Amygdala (tissue), 56 donors: ENCODE measurements at regions not wholly inside any gene's neighbourhood (a gene's known extent, or its start where the extent isn't known, plus 50 kb on each side); places are given as distances from the start of the nearest gene placed in this dataset.
"Not testable (repeated sequence)": the region's sequence is repeated elsewhere in the genome, so short reads cannot be mapped to it uniquely, and the experiment has no call there.

Experiments
- DNase-seq, 56 donors: peaks; one replicate each; lab custom pipeline; 2025; lab: John Stamatoyannopoulos, UW

DNA sequence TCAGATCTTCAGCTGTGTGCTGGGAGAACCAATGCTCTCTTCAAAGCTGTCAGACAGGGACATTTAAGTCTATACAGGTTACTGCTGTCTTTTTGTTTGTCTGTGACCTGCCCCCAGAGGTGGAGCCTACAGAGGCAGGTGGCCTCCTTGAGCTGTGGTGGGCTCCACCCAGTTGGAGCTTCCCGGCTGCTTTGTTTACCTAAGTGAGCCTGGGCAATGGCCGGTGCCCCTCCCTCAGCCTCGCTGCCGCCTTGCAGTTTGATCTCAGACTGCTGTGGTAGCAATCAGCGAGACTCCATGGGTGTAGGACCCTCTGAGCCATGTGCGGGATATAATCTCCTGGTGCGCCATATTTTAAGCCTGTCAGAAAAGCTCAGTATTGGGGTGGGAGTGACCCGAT lies 745.8 kb upstream of the POU3F2 start:
- not testable (repeated sequence) for DNase-seq

DNA sequence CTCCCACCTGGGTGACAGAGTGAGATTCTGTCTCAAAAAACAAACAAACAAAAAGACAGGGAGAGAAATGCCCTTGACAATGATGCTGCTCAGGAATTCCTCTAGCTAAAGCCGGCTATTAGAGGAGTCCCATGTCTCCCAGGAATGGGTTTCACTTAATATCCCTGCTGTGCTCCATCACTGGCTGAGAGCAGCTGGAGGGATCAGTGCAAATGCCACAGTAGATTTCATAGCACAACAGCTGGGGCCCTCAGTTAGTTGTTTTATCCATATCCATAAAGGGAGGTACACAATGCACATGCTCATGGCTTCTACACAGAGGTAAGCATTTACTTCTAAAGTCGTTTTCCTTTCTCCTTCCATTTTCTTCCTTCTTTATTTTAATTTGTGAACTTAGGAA lies 742.0 kb upstream of the POU3F2 start:
- DNase-seq: no peak

DNA sequence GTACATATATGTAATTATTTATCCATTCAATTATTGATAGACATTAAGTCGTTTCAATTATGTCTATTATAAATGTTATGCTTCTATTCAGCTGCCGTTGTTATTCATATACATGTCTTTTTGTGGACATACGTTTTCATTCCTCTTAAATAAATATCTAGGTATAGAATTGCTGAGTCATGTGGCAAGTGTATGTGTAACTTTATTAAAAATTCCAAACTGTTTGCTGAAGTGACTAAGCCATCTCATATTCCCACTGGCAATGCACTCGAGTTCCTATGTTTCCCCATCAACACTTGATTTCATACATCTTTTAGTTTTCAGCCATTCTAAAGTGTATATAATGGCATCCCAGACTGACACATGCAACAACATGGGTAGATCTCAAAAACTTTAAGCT lies 739.7 kb upstream of the POU3F2 start:
- DNase-seq: no peak

DNA sequence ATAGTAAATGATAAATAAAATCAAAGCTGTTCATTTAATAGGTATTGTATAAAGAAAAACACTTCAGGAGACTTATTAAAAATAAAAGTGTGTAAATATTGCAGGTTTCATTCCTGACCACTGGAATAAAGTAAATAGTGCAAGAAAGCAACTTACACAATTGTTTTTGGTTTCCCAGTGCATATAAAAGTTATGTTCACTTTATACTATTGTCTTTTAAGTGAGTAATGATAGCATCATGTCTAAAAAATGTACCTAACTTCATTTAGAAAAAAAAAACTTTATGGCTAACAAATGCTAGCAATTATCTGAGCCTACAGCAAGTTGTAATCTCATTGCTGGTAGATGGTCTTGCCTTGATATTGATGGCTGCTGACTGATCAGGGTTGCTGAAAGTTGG lies 726.6 kb upstream of the POU3F2 start:
- DNase-seq: no peak

DNA sequence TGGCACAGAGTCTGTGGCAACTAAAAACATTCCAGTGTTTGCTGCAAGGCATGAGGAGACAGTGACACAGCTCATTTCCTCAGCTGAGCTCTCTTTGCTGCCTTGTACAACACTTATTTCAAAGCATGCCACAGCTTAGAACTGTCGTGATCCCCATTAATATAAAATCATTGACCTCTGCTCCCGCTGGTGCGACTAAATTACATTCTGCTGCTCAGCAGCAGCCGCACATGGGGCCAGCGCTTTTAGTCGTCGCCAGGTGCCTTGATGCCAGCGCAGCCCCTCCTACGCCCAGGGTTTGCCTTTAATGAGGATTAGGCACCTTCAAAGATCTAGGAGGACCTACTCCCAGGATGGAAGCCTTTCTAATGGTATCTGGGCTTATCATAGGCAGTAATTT lies 717.9 kb upstream of the POU3F2 start:
- no peak for DNase-seq

DNA sequence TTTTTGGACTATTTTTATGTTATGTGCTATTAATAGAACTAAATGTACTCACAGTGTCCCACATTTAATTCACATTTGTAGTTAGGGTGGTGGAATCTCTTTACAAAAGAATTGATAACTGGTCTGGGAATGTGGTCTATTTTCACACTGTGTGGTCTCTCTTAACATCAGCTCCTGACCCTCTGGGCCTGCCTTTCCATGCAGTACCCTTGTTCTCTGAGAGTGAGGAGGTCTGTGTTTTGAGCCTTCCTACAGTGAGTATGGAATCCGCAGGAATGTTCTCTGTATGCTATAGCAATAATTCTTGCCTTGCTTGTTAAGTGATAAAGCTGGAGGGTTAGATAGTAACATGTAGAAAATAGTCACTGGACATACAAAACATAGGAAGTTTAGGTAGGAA lies 717.3 kb upstream of the POU3F2 start:
- DNase-seq: no peak

DNA sequence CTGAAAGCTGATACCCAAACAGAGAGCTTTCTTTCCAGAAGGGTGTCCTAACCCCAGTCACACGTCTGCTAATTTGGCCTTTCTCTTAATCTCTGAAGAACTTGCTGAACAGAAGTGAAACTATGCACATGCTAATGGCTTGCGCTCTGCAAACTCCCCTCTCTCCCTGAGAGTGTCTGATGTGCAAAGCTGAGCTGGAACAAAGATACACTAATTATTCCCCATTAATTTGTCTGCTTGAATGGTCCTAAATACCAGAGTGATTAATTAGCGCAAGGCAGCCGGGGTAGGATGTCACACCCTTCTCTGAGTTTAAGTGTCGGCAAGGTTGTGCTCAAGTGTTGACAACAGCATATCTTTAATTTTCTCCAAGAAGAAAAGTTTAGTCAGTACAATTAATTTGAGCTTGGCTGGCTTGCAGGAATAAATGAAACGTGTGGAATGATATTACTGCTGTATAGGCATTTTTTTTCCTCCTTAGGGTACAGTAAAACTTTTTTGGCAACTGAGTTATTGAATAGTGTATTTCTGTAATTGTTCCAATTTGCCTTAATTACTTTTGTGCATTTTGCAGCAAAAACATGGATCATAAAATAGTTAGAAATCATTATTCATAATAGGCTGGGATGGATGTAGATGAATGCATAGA lies 715.9 kb upstream of the POU3F2 start:
- DNase-seq: peak in 5 of 56 donors; percentile 1 to 16 (median 4)

DNA sequence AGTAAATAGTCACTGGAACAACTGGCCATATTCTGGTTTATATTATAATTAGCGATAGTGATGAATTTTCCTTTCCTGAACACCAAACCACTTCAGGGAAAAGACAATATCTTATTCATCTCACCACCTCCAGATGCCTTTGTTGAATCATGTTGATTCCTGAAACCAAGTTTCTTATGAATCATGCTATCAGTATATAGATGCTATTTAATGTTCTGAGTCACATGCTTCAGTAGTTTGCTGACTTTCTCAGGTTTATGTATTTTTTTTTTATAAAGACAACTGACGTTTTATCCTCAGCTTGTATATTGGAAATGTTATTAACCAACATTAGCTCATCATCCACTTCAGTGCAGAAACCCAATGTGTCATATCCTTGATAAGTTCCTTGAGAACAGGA lies 710.2 kb upstream of the POU3F2 start:
- no peak for DNase-seq

DNA sequence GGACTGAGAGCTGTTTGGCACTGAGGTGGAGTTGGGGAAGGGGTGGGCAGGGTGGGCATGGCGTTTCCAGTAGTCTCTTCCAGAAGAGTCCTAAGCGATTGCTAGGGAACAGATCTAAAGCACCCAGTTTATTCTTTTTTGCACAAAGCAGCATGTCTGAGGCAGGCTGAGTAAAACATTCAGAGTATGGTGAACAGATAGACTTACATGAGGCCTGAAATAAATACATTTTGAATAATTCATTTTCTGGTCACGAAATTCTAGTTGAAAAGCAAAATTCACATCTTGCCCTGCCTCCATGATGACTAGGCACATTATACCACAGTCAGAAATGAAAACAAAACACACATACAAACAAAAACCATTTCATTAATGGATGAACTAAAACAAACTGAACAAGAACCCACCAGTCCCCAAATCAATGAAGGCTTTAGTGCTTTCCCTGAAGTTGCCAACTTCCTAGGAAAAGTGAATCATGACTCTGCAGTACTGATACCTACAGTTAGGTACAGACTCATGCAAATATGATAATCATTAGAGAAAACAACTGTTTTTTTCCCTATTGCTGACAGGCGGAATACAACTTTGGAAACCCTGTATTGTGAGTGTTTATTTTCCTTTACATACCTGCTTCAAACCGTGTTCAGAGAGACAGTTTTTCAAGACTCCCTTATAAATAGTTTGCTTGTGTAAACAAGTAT lies 702.9 kb upstream of the POU3F2 start:
- DNase-seq: no peak

DNA sequence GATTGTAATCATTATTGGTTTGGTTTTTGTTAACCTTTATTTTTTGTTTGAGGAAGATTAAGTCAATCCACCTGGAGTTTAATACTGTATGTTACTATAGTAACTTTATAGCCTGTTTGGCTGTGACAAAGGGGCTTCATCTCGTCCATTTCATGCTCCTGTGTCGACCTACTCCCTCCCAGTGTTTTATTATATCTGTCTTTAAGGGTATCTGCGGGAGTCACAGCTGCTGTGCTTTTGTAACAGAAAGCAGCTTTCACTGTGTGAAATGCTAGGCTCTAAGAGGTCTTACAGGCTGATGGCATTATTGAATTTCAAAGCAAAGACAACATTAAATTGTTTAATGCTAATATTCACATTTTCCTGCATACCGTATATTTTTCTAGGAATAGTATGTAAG lies 698.0 kb upstream of the POU3F2 start:
- DNase-seq: no peak

DNA sequence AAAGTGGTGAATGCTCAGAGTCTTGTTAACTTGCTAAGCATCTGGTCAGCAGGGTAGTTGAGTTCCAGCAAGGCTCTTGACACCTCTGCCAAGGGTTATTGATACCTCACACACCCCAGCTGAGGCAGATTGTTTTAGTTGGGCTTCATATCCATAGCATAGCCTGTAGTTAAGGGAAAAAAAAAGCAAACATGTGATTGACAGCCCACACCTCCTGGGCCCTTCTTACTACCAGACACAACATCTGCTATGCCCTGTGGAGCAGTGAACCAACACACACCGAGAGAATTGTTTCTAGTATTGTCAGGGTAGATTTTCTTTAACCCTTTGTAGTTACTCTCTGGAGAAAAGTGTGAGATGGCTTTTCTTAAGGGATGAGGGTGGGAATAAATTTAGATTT lies 697.0 kb upstream of the POU3F2 start:
- no peak for DNase-seq

DNA sequence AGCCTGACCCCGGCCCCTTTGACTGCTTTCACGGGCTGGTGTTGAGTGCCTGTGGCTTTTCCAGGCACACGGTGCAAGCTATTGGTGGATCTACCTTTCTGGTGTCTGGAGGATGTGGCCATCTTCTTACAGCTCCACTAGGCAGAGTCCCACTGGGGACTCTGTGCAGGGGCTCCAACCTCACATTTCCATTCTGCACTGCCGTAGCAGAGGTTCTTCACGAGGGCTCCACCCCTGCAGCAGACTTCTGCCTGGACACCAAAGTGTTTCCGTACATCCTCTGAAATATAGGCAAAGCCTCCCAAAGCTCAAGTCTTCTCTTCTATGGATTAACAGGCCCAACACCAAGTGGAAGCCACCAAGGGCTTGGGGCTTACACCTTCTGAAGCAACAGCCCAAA lies 691.5 kb upstream of the POU3F2 start:
- no peak for DNase-seq

DNA sequence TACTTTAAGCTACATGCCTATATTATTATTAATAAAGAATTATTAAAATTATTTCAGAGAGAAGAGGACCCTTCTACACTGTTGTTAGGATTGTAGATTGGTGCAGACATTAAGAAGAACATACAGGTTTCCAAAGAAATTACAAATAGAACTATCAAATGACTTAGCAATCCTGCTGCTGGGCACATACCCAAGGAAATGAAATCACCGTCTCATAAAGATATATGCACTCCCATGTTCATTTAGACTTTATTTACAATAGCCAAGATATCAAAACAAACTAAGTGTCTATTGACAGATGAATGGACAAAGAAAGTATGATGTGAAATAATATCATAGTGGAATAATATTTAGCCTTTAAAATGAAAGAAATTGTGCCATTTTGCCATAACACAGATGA lies 687.7 kb upstream of the POU3F2 start:
- DNase-seq: no peak

DNA sequence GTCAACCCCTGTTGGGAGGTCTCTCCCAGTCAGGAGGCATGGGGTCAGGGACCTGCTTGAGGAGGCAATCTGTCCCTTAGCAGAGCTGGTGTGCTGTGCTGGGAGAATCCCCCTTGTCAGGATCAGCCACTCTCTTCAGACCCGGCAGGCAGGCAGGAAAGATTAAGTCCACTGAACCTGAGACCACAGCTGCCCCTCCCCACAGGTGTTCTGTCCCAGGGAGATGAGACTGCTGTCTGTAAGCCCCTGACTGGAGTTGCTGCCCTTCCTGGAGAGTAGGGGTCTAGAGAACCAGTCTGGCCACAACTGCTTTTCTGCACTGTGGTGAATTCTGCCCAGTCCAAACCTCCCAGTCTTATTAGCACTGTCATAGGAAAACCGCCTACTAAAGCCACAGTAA lies 677.8 kb upstream of the POU3F2 start:
- DNase-seq: no peak

DNA sequence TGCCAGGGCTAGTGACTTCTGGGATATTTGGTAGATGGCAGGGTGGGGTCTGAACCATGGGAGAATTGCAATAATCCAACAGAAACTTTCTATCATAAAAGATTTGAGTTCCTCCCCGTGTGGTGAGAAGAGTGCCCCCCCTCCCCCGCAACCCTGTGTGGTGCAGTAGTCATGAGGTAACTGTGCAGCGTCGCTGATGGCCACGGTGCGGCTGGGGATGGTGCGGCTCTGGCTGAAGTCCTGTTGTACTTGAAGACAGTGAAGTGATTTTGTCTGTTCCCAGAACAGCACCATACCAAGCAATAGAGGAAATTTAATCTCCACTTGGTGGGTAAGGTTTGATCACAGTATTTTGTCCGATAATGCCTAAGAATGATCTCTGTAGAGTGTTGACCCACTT lies 654.8 kb upstream of the POU3F2 start:
- DNase-seq: no peak

DNA sequence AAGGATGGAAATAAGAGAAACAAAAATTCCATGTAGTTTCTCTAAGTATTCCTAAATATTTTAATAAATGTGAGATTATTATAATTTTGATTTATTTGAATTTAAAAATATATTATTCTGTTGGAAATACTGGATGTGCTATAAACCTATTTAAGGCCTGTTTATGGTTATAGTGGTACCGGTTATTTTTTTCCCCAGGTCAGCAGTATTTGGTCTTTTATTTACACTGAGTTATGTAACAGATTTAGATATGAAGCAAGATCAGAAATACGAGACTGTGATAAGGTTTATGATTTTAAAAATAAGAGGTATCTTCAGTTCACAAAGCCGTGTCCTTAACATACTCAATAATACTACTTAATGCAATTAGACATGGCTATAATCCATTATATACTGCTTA lies 634.3 kb upstream of the POU3F2 start:
- no peak for DNase-seq

DNA sequence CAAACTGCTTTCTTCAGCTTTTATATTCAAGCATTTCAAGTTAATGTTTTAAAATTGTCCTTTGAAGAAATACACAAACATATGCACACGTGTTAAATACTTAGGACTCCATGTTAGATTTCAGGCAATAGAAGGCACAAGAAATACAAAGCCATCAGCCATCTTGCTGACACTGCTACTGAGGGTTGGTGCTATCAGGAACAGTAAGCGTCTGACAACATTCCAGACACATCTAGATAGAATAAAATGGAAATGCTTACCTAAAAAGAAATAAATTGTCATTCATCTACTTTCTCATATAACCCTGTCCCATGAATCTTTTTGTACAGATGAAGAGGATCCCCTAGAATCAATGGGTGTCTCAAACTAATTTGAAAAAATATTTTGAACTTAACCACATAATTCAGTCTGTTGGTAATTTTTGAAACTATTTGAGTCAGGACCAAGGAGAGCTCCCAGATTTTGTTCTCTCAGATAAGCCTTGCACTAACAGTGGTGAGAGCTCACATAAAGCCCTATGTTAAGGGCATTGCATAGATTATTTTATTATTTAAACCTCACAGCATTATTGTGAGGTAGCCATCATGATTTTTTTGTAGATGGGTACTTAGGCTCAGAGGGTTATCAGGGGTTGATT lies 631.1 kb upstream of the POU3F2 start:
- no peak for DNase-seq

DNA sequence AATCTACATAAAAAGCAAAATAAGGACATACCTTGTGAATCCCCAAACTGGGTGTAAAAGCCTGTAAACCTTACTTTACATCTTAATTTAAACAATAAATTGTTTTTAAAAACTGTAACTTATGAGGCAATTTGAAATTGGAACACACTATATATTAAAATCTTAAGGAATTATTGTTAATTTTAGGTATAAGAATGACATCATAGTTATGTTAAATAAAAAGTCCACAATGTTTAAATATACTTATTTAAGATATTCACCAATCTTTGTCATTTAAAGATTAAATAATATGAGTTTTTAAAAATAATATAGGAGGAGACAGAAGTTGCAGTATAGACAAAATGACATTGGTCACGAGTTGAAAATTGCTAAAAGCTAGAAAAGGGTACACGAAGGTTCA lies 621.9 kb upstream of the POU3F2 start:
- DNase-seq: no peak

DNA sequence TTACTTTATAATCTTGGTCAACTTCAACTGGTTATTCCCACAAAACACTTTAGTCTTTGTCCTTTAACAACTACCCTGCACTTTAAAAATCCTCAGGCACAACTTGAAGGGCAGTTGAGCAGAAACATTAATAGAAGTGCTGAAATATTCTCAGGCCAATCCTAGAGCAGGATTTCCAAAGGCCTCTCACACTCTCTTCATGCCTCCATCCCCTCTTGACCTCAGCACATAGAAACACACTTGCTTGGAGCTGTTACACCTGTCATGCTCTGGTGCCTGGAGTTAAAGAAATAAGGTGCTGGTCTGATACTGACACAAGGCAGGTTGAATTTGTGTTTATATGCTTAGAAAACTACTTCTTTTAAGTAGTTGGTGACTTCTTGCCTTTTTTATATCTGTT lies 618.8 kb upstream of the POU3F2 start:
- DNase-seq: no peak

DNA sequence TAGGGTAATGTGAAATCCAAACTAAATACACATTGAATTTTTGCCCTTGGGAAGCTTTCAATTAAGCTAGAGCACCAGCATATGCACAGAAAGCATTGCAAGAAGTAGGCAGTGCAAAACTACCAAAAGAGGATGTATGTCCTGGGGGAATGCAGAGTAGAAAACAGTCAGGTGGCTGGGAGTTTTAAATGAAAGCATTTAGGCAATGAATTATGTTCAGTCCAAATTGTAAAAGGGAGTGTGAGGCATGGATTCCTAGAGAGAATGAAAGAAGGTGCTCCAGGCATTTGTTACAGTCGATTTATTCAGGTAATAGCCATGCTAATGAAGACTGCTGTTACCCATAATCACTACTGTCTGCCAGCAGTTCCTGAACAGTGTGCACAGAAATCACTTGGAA lies 604.1 kb upstream of the POU3F2 start:
- DNase-seq: no peak

DNA sequence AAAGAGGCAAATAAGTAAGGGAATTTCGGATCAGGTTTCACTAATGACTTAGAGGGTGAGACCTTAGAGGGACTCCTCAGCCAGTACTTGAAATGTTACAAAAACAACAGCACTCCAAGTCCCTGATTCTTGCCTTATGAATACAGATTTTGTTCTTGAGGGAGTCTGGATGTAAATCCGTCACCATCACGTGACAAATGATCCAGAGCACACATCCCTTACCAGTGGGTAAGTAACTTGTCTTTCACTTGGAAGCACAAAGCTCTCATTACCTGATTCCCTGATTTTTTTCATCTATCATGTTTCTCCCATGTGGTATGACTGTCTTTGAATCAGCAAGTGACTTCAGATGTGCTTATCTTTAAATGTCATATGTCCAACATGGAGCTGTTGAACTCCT lies 595.3 kb upstream of the POU3F2 start:
- DNase-seq: no peak

DNA sequence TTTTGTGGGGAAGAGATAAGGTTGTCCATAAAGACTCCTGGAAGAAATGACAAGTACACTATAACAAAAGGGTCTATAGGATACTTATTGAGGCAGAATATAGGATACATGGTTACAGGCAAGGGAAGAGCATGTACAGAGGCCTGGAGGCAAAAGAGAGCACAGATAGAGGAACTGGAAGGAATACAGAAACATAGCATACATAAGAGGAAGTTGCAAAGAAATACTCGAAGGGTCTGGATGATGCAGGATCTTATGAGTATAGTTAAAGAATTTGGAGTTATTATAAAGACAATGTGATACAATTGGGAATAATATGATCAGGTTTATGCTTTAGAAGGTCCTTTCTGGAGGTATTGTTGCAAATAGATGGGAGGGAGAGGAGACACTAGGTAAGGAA lies 592.7 kb upstream of the POU3F2 start:
- no peak for DNase-seq
